HepG2 (cell line): ENCODE measurements at regions not wholly inside any gene's neighbourhood (a gene's known extent, or its start where the extent isn't known, plus 50 kb on each side); places are given as distances from the start of the nearest gene placed in this dataset.
"Not testable (repeated sequence)": the region's sequence is repeated elsewhere in the genome, so short reads cannot be mapped to it uniquely, and the experiment has no call there.

Source experiments
- MXD3 ChIP-seq: IDR thresholded peaks from 2 replicates; pipeline ENCODE4 v1.6.1; 2016; ENCODE audit warnings: mild to moderate bottlenecking, missing biosample characterization, missing genetic modification reagents
- POLR2AphosphoS5 ChIP-seq: IDR thresholded peaks from 2 replicates; pipeline ENCODE4 v1.6.1; 2012; ENCODE audit warnings: low read depth, low read length
- YY1 ChIP-seq: IDR thresholded peaks from 2 replicates; pipeline ENCODE4 v1.6.1; 2011; ENCODE audit warnings: low read length, low read depth, moderate library complexity, mild to moderate bottlenecking; ENCODE audit not compliant: insufficient read depth, insufficient replicate concordance
- TF ChIP-seq, protein P1 (sequence below): sonication (generic); formaldehyde crosslinking; IDR thresholded peaks from 2 replicates; pipeline ENCODE4 v1.5.0; 2020; ENCODE audit warnings: mild to moderate bottlenecking, missing genetic modification reagents, moderate library complexity
- TF ChIP-seq, protein P2 (sequence below): sonication (generic); formaldehyde crosslinking; conservative IDR thresholded peaks from 2 replicates; pipeline ENCODE4 v1.4.0; 2020; ENCODE audit warnings: missing genetic modification reagents

DNA sequence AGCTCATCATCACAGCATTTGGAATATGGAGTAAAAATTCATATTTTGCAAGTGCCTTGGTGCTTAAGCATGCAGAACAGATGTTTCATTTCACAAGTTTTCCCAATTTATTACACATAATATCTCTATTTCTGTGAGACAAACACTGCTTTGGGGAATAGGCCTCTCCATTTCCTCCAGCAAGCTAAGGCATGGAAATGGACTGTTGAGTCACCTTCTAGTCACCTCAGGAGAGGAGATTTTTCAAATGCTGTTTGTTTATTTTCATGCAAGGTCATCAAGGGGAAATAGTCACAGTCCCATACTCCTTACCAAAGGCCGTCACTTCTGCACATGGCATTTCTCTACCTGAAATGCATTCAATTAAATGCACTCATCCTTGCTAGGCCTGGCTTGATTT, 57.4 kb upstream of the NUTM2D start:
- TF ChIP-seq, protein P1, sequence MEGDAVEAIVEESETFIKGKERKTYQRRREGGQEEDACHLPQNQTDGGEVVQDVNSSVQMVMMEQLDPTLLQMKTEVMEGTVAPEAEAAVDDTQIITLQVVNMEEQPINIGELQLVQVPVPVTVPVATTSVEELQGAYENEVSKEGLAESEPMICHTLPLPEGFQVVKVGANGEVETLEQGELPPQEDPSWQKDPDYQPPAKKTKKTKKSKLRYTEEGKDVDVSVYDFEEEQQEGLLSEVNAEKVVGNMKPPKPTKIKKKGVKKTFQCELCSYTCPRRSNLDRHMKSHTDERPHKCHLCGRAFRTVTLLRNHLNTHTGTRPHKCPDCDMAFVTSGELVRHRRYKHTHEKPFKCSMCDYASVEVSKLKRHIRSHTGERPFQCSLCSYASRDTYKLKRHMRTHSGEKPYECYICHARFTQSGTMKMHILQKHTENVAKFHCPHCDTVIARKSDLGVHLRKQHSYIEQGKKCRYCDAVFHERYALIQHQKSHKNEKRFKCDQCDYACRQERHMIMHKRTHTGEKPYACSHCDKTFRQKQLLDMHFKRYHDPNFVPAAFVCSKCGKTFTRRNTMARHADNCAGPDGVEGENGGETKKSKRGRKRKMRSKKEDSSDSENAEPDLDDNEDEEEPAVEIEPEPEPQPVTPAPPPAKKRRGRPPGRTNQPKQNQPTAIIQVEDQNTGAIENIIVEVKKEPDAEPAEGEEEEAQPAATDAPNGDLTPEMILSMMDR (CRISPR knock-in tag): not testable (repeated sequence)
- TF ChIP-seq, protein P2, sequence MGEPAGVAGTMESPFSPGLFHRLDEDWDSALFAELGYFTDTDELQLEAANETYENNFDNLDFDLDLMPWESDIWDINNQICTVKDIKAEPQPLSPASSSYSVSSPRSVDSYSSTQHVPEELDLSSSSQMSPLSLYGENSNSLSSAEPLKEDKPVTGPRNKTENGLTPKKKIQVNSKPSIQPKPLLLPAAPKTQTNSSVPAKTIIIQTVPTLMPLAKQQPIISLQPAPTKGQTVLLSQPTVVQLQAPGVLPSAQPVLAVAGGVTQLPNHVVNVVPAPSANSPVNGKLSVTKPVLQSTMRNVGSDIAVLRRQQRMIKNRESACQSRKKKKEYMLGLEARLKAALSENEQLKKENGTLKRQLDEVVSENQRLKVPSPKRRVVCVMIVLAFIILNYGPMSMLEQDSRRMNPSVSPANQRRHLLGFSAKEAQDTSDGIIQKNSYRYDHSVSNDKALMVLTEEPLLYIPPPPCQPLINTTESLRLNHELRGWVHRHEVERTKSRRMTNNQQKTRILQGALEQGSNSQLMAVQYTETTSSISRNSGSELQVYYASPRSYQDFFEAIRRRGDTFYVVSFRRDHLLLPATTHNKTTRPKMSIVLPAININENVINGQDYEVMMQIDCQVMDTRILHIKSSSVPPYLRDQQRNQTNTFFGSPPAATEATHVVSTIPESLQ (CRISPR knock-in tag): not testable (repeated sequence)
- not testable (repeated sequence) for TF ChIP-seq MXD3 (CRISPR knock-in tag); YY1; POLR2AphosphoS5
